NCI-H2227 (cell line): ENCODE measurements at regions not wholly inside any gene's neighbourhood (a gene's known extent, or its start where the extent isn't known, plus 50 kb on each side); places are given as distances from the start of the nearest gene placed in this dataset.
"Not testable (repeated sequence)": the region's sequence is repeated elsewhere in the genome, so short reads cannot be mapped to it uniquely, and the experiment has no call there.

Source experiments
- DNase-seq: peaks from one replicate; lab custom pipeline; 2025; ENCODE audit not compliant: unreplicated experiment; lab: John Stamatoyannopoulos, UW

GRCh38 chr21:35390013-35390776 lies 341.1 kb upstream of the RUNX1 start:
- DNase-seq, result no peak

DNA sequence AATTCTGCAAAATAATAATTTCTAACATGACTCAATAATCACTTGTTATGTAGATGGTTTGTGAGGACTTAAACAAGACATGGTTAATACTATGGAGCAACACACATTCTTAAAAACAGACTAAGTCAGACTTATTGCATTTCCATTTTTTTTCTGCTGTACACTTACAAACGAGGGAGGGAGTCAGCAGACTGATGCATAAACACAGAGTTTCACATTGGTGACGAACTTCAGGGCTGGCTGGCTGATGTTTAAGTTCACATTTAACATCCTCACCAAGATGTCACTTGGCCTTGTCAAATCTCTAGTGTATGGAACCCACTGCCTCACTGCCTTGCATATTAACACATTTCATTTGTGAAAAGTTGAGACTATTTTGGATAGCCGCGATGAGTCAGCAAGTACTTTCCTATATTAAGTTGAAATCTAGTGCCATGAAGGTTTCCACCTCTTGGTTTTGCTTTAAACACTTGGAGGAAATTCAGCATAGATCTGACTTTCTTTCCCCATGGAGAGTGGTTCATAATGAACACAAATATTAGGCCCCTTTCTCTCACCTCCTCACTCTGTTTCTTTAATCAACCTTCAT lies 337.5 kb upstream of the RUNX1 start:
- DNase-seq, result no peak

GRCh38 chr21:35384375-35384774 lies 335.3 kb upstream of the RUNX1 start:
- DNase-seq, result no peak

DNA sequence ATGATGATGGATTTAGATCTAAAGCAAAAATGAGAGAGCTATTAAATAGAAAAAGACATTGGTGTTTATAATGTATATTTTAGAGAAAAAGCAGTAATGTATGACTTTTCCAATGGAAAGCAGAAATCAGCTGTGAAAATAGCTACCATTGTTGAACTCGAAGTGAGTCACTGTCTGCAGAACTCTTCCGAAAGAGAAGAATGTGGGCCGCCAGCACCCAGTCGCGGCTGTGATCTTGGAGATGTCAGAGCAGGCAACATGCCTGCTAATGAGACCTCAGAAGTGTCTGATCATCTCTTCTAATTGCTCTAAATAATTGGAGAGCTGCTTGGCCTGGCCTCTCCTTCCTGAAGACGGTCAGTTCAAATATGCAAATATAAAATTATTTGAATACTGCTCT lies 333.6 kb upstream of the RUNX1 start:
- no peak for DNase-seq

GRCh38 chr21:35381743-35382310 lies 332.7 kb upstream of the RUNX1 start:
- DNase-seq, result no peak

GRCh38 chr21:35380304-35380703 lies 331.2 kb upstream of the RUNX1 start:
- DNase-seq, result not testable (repeated sequence)

DNA sequence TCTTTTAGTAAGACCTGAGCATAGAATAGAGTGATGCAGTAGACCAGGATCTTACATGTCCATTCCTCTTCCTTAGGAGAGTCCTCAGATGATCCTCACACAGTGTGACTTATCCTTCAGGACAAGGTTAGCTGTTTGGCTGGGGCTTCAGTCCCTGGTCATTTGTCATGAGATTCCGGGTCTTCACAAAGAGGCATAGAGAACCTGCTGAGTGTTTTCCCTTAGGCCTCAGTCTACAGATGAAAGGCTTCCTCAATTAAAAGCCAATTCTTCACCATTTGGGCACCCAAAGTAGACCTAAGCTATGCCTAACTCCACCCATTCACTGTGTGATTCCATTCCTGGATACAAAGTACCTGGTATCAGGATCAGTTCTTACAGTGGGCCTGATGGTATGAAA lies 329.8 kb upstream of the RUNX1 start:
- DNase-seq, result no peak

GRCh38 chr21:35377505-35378090 lies 328.5 kb upstream of the RUNX1 start:
- no peak for DNase-seq

- no peak for DNase-seq
These were observed 327.5 kb upstream of the RUNX1 start for GRCh38 chr21:35376406-35377135.

DNA sequence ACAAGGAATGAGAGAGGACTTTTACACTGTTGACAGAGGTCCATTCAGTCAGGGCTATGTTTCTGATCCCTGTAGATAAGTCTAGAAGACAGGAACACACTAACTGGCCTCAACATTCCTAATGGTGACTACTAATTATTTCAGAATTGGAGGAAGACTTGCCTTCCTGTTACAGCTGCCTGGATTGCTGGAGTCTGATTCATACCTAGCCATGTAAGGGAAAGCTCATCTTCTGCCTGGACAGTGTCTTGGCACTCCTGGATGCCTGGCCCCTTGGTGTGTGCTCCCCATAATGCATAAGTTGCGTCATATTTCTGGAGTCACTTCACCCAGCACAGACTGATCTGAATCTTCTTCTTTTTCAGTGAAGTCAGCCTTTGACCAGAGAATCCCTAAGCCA lies 326.0 kb upstream of the RUNX1 start:
- DNase-seq, result no peak

DNA sequence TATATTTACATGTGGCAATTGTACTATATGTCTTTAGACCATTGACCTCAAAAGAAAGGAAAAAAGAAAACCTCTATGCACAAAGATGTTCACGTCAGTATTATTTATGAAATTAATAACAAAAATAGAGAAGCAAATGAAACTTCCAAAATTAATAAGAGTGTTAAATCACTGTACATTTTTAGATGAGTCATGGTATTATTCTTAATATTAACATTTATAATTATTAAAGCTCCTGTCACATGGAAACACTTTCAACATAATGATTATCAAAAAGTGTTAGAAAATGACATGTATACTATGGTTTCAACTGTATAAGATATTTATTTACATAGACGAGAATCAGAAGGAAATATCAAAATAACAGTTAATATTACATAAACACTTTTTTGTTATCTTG lies 324.9 kb upstream of the RUNX1 start:
- no peak for DNase-seq

GRCh38 chr21:35372201-35372600 lies 323.1 kb upstream of the RUNX1 start:
- no peak for DNase-seq

DNA sequence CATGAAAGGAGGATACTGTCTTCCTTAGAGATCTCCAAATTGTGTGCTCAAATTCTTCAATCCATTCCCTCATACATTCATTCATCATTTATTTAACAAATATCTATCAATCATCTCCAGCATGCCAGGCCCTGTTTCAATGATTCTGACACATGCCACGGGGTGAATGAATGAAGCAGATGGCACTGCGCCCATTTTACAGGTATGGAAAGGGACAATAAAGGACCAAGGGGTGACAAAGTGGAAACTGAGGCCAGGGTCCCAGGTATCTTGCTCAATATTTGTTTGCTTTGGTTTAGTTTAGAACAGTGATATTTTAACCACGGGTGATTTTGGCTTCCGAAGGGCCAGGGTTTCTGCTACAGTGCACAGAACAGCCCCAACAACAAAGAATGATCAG lies 321.6 kb upstream of the RUNX1 start:
- DNase-seq, result no peak

DNA sequence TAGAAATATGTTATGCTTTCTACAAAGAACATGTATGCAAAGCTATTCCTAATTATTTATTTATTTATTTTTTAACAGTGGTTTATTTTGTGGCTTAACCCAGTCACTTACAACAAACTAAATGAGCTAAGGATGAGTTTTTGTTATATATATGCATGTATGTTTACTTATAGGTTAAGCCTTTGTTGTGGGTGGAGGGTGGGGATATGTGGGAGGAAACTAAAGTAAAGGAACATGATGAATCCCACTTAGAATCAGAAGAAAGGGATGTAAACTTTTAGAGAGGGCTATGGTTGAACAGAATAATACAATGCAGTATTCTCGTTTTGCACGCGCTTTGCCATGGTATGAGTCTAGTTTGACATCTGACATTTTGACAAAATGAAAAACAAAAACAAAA lies 321.0 kb upstream of the RUNX1 start:
- no peak for DNase-seq

DNA sequence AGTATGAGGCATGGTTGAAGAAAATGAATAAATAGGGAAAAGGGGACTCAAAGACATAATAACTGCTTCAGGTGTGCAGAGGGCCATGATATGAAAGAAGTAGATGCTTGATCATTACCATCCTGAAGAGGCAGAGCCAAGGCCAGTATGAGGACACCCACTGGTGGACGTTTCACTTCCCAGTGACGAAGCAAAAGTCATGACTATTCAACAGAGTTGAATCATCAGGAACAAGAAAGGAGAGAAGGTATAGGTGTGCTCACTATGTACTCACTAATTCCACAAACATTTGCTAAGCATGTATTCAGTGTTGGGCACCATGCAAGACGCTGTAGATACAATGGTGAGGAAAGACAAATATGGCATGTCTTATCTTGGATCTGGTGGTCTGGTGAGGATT lies 319.2 kb upstream of the RUNX1 start:
- no peak for DNase-seq

DNA sequence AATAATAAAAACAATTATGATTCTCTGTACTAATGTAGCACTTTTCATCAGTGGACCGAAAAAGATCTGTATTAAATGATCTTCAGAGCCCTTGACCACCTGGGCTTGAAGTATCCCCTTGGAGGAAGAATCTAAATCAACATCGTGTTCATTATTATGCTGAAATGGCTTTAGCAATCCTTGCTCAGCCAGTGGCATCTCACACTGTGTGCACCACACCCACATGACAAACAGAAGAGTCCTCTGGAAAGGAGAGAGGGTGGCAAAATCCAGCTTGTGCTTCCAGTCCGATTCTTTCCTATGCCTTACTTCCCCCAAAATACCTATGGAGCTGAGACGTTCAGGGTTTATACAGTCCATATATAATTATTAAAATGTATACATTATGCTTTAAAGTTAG lies 318.5 kb upstream of the RUNX1 start:
- no peak for DNase-seq

DNA sequence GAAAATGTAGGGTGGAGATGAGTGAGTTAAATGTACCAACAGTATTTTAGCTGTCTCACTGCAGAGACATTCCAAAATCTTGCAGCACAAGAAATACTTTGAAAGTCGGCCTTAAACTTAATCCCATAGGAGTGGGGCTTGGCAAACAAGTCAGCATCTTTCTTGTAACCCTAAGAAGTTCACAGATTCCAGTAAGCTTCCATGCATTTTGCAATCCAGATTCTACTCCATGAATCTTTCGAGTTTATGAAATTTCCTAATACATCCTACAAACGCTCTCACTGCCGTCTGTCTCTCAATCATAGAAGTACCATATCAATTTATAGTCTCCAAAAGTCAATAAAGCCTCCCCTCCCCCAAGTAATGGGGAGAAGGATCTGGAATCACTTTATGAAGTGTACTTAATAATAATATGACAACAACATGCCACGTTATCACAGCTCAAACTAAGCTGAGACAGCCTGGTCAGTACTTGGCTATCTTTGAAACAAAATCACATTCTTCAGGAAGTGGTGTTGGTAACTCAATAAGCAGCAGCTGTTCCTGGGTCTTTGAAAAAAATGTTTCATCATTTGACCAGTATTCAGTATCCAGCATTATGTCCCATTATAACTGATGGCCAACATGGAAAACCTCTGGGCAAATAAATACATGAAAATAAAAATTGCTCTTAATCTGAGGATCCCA lies 317.4 kb upstream of the RUNX1 start:
- no peak for DNase-seq

- DNase-seq, result no peak
These were observed 314.4 kb upstream of the RUNX1 start for GRCh38 chr21:35363458-35363857.

DNA sequence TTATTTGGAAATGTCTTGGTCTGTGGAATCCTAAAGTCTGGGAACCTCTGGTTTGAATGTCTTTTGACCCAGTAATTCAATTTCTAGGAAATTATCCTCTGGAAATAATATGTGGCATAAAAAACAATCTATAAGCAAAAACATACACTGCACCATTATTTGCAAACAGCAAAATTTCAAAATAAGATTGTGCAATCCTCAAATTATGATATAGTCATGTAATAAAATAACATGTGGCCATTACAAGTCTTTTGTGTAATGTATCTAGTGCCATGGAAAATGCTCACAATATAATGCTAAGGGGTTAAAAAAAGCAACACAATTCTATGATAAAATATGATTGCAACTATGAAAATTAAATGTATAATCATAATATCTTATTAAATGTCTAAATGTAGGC lies 312.9 kb upstream of the RUNX1 start:
- DNase-seq, result no peak

GRCh38 chr21:35360870-35361570 lies 311.9 kb upstream of the RUNX1 start:
- no peak for DNase-seq
